T-cell (primary cell): ENCODE measurements at regions not wholly inside any gene's neighbourhood (a gene's known extent, or its start where the extent isn't known, plus 50 kb on each side); places are given as distances from the start of the nearest gene placed in this dataset.

Source experiments
- ATAC-seq, 4 experiments: fragments of 200-7000 bp in 3 of 4; fragments of 150-1000 bp in 1 of 4; cut with Tn5 transposase; replicated peaks in 1 of 4; 1 replicate in 3 of 4; 2 replicates in 1 of 4; pipeline ENCODE4 v1.10.0; 2021; ENCODE audit warnings: moderate library complexity in 3 of 4, mild to moderate bottlenecking in 2 of 4, moderate number of reproducible peaks in 1 of 4
- CTCF ChIA-PET, 2 donors: fragments of 300-600 bp; sonication (Branson Sonifier 250); formaldehyde crosslinking; loops; one replicate each; lab custom pipeline; 2022; ENCODE audit warnings: antibody characterized with exemption in 2 of 2; lab: Charles Lee
- POLR2A ChIA-PET, 2 donors: fragments of 300-600 bp; sonication (Branson Sonifier 250); formaldehyde crosslinking; loops; one replicate each; lab custom pipeline; 2022; ENCODE audit warnings: antibody characterized with exemption in 2 of 2; lab: Charles Lee
- DNase-seq, 35 experiments: peaks; one replicate each; pipeline versions ENCODE4 v3.0.0 to v3.0.0-alpha.2; 2013 to 2023
- H3K27ac ChIP-seq: one replicate; pipeline ENCODE4 v1.5.1; 2013; ENCODE audit warnings: low read length
- H3K27me3 ChIP-seq, 2 experiments: replicated peaks in 1 of 2; 1 replicate in 1 of 2; 2 replicates in 1 of 2; pipeline versions ENCODE4 v1.6.1 to v1.7.0; 2013; ENCODE audit warnings: low read length in 1 of 2, mixed read lengths in 1 of 2; ENCODE audit not compliant: control insufficient read depth in 2 of 2, insufficient read depth in 2 of 2; ENCODE audit errors: extremely low read depth in 1 of 2
- H3K36me3 ChIP-seq, 2 donors: 1 replicate in 1 of 2; 2 replicates in 1 of 2; pipeline versions ENCODE4 v1.6.1 to v1.7.0; 2013; ENCODE audit warnings: low read length in 1 of 2; ENCODE audit not compliant: control insufficient read depth in 2 of 2, insufficient read depth in 1 of 2; ENCODE audit errors: extremely low read depth in 1 of 2
- H3K4me1 ChIP-seq, 2 experiments: 1 replicate in 1 of 2; 2 replicates in 1 of 2; pipeline versions ENCODE4 v1.6.1 to v1.7.0; 2013; ENCODE audit warnings: low read length in 2 of 2, mixed read lengths in 1 of 2; ENCODE audit not compliant: insufficient read depth in 2 of 2, control insufficient read depth in 1 of 2; ENCODE audit errors: extremely low read depth in 1 of 2
- H3K4me3 ChIP-seq, 2 donors: 1 replicate in 1 of 2; 2 replicates in 1 of 2; pipeline versions ENCODE4 v1.5.1 to v1.7.0; 2013; ENCODE audit warnings: mild to moderate bottlenecking in 2 of 2, low read length in 1 of 2, moderate library complexity in 1 of 2; ENCODE audit not compliant: control insufficient read depth in 1 of 2; ENCODE audit errors: extremely low read depth in 1 of 2
- H3K9me3 ChIP-seq: 2 replicates; pipeline ENCODE4 v1.7.0; 2013
- H3K27ac Mint-ChIP-seq, 2 donors: one replicate each; pipeline ENCODE4 v1.8.0; 2020 to 2021; ENCODE audit warnings: mild to moderate bottlenecking in 2 of 2, mixed read lengths in 2 of 2
- H3K27me3 Mint-ChIP-seq, 2 donors: one replicate each; pipeline ENCODE4 v1.8.0; 2021 to 2022; ENCODE audit warnings: mixed read lengths in 2 of 2
- H3K36me3 Mint-ChIP-seq: one replicate; pipeline ENCODE4 v1.8.0; 2021; ENCODE audit warnings: mixed read lengths
- H3K4me1 Mint-ChIP-seq, 3 donors: one replicate each; pipeline ENCODE4 v1.8.0; 2020 to 2022; ENCODE audit warnings: mixed read lengths in 3 of 3, mild to moderate bottlenecking in 1 of 3
- H3K4me3 Mint-ChIP-seq, 3 donors: one replicate each; pipeline ENCODE4 v1.8.0; 2020 to 2022; ENCODE audit warnings: mild to moderate bottlenecking in 3 of 3, mixed read lengths in 3 of 3, moderate library complexity in 3 of 3
- H3K9me3 Mint-ChIP-seq, 3 donors: one replicate each; pipeline ENCODE4 v1.8.0; 2020 to 2022; ENCODE audit warnings: mixed read lengths in 3 of 3
- WGBS: methylation state at CpG from one replicate; pipeline ENCODE4 v1.1.5; 2013; ENCODE audit warnings: missing lambda C conversion rate; ENCODE audit not compliant: insufficient coverage; 5-methylcytosine and 5-hydroxymethylcytosine counted together

- Histone ChIP-seq H3K4me1 (no peaks in the 10 kb centered on the region), H3K27me3 (no peaks in the 10 kb centered on the region), H3K9me3 (no peaks in the 10 kb centered on the region), H3K36me3 (no peaks in the 10 kb centered on the region), H3K27ac (no peak overlapping the region), H3K4me3 (no peak overlapping the region)
- WGBS = 78% methylated on average over 6 of the region's 8 CpGs
- no peak overlapping the region for H3K4me3 Mint-ChIP-seq
- H3K36me3 Mint-ChIP-seq = no peaks in the 10 kb centered on the region
- H3K9me3 Mint-ChIP-seq = peaks cover 16 to 27% (median 21%) of the 10 kb centered on the region in 3 donors
- DNase-seq = no peak
- ChIA-PET CTCF (no interaction called here), POLR2A (no interaction called here)
- H3K27ac Mint-ChIP-seq = no peak overlapping the region
- no peaks in the 10 kb centered on the region for H3K4me1 Mint-ChIP-seq
- H3K27me3 Mint-ChIP-seq = no peaks in the 10 kb centered on the region
- ATAC-seq = no peak
Observed at GRCh38 chr3:1929788-1930414, 168.8 kb upstream of the CNTN4 start.

GRCh38 chr3:1938975-1939374, 159.7 kb upstream of the CNTN4 start:
- no peak overlapping the region for H3K4me3 ChIP-seq
- H3K27ac Mint-ChIP-seq = no peak overlapping the region
- no peaks in the 10 kb centered on the region for H3K36me3 Mint-ChIP-seq
- WGBS = no CpG with 5 or more reads among the region's 4 CpGs
- H3K27ac ChIP-seq = no peak overlapping the region
- peaks cover 4 to 19% (median 9%) of the 10 kb centered on the region in 3 donors for H3K9me3 Mint-ChIP-seq
- no peaks in the 10 kb centered on the region for H3K27me3 Mint-ChIP-seq
- ATAC-seq = no peak
- H3K4me1 ChIP-seq = no peaks in the 10 kb centered on the region
- CTCF ChIA-PET = no interaction called here
- POLR2A ChIA-PET = no interaction called here
- no peaks in the 10 kb centered on the region for H3K27me3 ChIP-seq
- H3K36me3 ChIP-seq = no peaks in the 10 kb centered on the region
- H3K4me3 Mint-ChIP-seq = no peak overlapping the region
- no peaks in the 10 kb centered on the region for H3K9me3 ChIP-seq
- H3K4me1 Mint-ChIP-seq = no peaks in the 10 kb centered on the region
- DNase-seq = no peak

DNA sequence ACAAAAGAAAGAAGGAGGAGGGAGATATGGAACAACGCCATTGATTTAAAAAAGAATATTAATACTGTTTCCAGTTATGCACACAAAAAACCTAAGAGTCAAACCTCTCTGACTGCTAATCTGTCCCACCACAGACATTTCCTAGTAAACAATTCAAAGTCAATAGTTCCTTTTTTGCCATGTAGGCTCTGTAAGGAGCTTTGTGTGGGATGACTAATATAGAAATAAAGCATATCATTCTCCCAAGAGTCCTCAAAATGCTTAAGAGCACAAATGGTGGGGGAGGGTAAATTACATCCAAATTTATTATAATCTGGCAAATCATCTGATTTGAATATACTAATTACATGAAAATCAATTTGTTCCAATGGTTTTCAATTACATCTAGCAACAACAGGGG, 155.9 kb upstream of the CNTN4 start:
- Mint-ChIP-seq H3K4me3 (no peak overlapping the region), H3K27ac (no peak overlapping the region), H3K4me1 (no peaks in the 10 kb centered on the region), H3K36me3 (no peaks in the 10 kb centered on the region), H3K27me3 (no peaks in the 10 kb centered on the region), H3K9me3 (peaks cover 6 to 11% (median 7%) of the 10 kb centered on the region in 3 donors)
- ChIA-PET POLR2A (no interaction called here), CTCF (no interaction called here)
- Histone ChIP-seq H3K27ac (no peak overlapping the region), H3K4me3 (no peak overlapping the region), H3K9me3 (no peaks in the 10 kb centered on the region), H3K4me1 (no peaks in the 10 kb centered on the region), H3K27me3 (no peaks in the 10 kb centered on the region), H3K36me3 (no peaks in the 10 kb centered on the region)
- no peak for DNase-seq
- ATAC-seq = no peak
- WGBS = no CpG with 5 or more reads among the region's 1 CpG

GRCh38 chr3:1943395-1944118, 155.1 kb upstream of the CNTN4 start:
- no peak overlapping the region for H3K27ac Mint-ChIP-seq
- no peaks in the 10 kb centered on the region for H3K27me3 Mint-ChIP-seq
- no peaks in the 10 kb centered on the region for H3K9me3 ChIP-seq
- H3K27ac ChIP-seq = no peak overlapping the region
- ATAC-seq (no peak), DNase-seq (no peak)
- WGBS = no CpG with 5 or more reads among the region's 6 CpGs
- no peak overlapping the region for H3K4me3 Mint-ChIP-seq
- H3K9me3 Mint-ChIP-seq = peaks cover 7 to 11% (median 10%) of the 10 kb centered on the region in 3 donors
- ChIA-PET POLR2A (no interaction called here), CTCF (no interaction called here)
- no peaks in the 10 kb centered on the region for H3K27me3 ChIP-seq
- H3K36me3 Mint-ChIP-seq = no peaks in the 10 kb centered on the region
- H3K36me3 ChIP-seq = no peaks in the 10 kb centered on the region
- no peaks in the 10 kb centered on the region for H3K4me1 ChIP-seq
- no peak overlapping the region for H3K4me3 ChIP-seq
- H3K4me1 Mint-ChIP-seq = no peaks in the 10 kb centered on the region

- CTCF ChIA-PET = no interaction called here
- Mint-ChIP-seq H3K27me3 (no peaks in the 10 kb centered on the region), H3K9me3 (peaks cover 3 to 10% (median 7%) of the 10 kb centered on the region in 3 donors), H3K27ac (no peak overlapping the region), H3K36me3 (no peaks in the 10 kb centered on the region), H3K4me1 (no peaks in the 10 kb centered on the region), H3K4me3 (no peak overlapping the region)
- Histone ChIP-seq H3K27ac (no peak overlapping the region), H3K9me3 (no peaks in the 10 kb centered on the region), H3K4me3 (no peak overlapping the region), H3K36me3 (no peaks in the 10 kb centered on the region), H3K27me3 (no peaks in the 10 kb centered on the region), H3K4me1 (no peaks in the 10 kb centered on the region)
- POLR2A ChIA-PET = no interaction called here
- ATAC-seq (no peak), DNase-seq (no peak)
Observed at GRCh38 chr3:1945698-1946097, 153.0 kb upstream of the CNTN4 start.

- no peak overlapping the region for H3K27ac ChIP-seq
- ATAC-seq = no peak
- no peak overlapping the region for H3K4me3 ChIP-seq
- H3K9me3 ChIP-seq = peaks cover 2% of the 10 kb centered on the region
- Mint-ChIP-seq H3K27ac (no peak overlapping the region), H3K4me3 (no peak overlapping the region), H3K9me3 (peaks cover 0 to 12% (median under 1%) of the 10 kb centered on the region in 3 donors), H3K36me3 (no peaks in the 10 kb centered on the region), H3K4me1 (no peaks in the 10 kb centered on the region), H3K27me3 (no peaks in the 10 kb centered on the region)
- 80% methylated on average over 3 of the region's 7 CpGs for whole genome bisulfite sequencing
- no peak for DNase-seq
- ChIA-PET CTCF (no interaction called here), POLR2A (interaction anchor here in 1 of 2 donors (0.6 kb wide), 1 partner anchor 1099 kb away, joined by 4 read pairs; no protein-coding TSS in a partner anchor)
- no peaks in the 10 kb centered on the region for H3K4me1 ChIP-seq
- no peaks in the 10 kb centered on the region for H3K27me3 ChIP-seq
- no peaks in the 10 kb centered on the region for H3K36me3 ChIP-seq
Observed at GRCh38 chr3:1953536-1953935, 145.1 kb upstream of the CNTN4 start.
